GM21526 (cell line): ENCODE measurements at regions not wholly inside any gene's neighbourhood (a gene's known extent, or its start where the extent isn't known, plus 50 kb on each side); places are given as distances from the start of the nearest gene placed in this dataset.
"Not testable (repeated sequence)": the region's sequence is repeated elsewhere in the genome, so short reads cannot be mapped to it uniquely, and the experiment has no call there.

Source experiments
- ATAC-seq: cut with Tn5 transposase; IDR thresholded peaks from one replicate; pipeline ENCODE4 v1.9.1; 2021; ENCODE audit warnings: moderate library complexity; ENCODE audit not compliant: unreplicated experiment, low FRiP score

GRCh38 chr11:26891501-26891900, 102.4 kb upstream of the FIBIN start:
- no peak for ATAC-seq

GRCh38 chr11:26896719-26897118, 97.2 kb upstream of the FIBIN start:
- ATAC-seq, result no peak

- ATAC-seq, result no peak
Observed at GRCh38 chr11:26898799-26899198, 95.1 kb upstream of the FIBIN start.

GRCh38 chr11:26901162-26901561, 92.8 kb upstream of the FIBIN start:
- no peak for ATAC-seq

- ATAC-seq, result no peak
Observed at GRCh38 chr11:26904132-26904531, 89.8 kb upstream of the FIBIN start.

GRCh38 chr11:26904801-26905200, 89.1 kb upstream of the FIBIN start:
- no peak for ATAC-seq

GRCh38 chr11:26905368-26905767, 88.5 kb upstream of the FIBIN start:
- ATAC-seq, result no peak

GRCh38 chr11:26909515-26909914, 84.4 kb upstream of the FIBIN start:
- no peak for ATAC-seq

- no peak for ATAC-seq
Observed at GRCh38 chr11:26909991-26910591, 83.8 kb upstream of the FIBIN start.

GRCh38 chr11:26914968-26915367, 78.9 kb upstream of the FIBIN start:
- ATAC-seq, result peak; percentile 67

GRCh38 chr11:26916805-26917204, 77.1 kb upstream of the FIBIN start:
- no peak for ATAC-seq

- no peak for ATAC-seq
Observed at GRCh38 chr11:26928582-26928981, 65.3 kb upstream of the FIBIN start.

GRCh38 chr11:26929806-26930517, 64.0 kb upstream of the FIBIN start:
- no peak for ATAC-seq

GRCh38 chr11:26930518-26931247, 63.2 kb upstream of the FIBIN start:
- no peak for ATAC-seq

- ATAC-seq, result no peak
Observed at GRCh38 chr11:26931248-26931631, 62.7 kb upstream of the FIBIN start.

GRCh38 chr11:26931881-26932280, 62.0 kb upstream of the FIBIN start:
- no peak for ATAC-seq

- no peak for ATAC-seq
Observed at GRCh38 chr11:26936109-26936508, 57.8 kb upstream of the FIBIN start.

- ATAC-seq, result no peak
Observed at GRCh38 chr11:26937386-26937785, 56.5 kb upstream of the FIBIN start.

- not testable (repeated sequence) for ATAC-seq
Observed at GRCh38 chr11:26940501-26940900, 53.4 kb upstream of the FIBIN start.

GRCh38 chr11:26942356-26942755, 51.6 kb upstream of the FIBIN start:
- ATAC-seq, result no peak

GRCh38 chr11:26943636-26944035, 50.3 kb upstream of the FIBIN start:
- ATAC-seq, result no peak
